ENCODE measurements at regions not wholly inside any gene's neighbourhood (a gene's known extent, or its start where the extent isn't known, plus 50 kb on each side); places are given as distances from the start of the nearest gene placed in this dataset.

DNA sequence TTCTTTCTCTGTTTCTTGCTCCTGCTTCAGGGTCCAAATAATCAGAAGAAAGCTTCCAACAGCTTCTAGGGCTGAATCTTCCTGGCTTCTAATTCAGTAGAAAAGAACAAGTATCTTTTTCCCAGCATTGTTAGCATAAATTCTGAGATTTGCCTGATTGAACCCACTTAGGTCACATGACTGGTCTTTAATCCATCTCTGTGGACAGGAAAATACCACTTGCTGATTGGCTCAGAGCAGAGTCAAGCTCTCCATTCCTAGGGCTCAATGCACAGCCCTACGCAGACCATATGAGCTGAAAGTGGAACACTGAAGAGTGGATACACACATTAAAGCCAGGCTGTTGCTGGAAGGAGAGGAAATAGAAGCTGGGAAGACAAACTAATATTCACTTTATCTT is 99.6 kb upstream of the RPL34 start:
- DNase-seq: no peak

DNA sequence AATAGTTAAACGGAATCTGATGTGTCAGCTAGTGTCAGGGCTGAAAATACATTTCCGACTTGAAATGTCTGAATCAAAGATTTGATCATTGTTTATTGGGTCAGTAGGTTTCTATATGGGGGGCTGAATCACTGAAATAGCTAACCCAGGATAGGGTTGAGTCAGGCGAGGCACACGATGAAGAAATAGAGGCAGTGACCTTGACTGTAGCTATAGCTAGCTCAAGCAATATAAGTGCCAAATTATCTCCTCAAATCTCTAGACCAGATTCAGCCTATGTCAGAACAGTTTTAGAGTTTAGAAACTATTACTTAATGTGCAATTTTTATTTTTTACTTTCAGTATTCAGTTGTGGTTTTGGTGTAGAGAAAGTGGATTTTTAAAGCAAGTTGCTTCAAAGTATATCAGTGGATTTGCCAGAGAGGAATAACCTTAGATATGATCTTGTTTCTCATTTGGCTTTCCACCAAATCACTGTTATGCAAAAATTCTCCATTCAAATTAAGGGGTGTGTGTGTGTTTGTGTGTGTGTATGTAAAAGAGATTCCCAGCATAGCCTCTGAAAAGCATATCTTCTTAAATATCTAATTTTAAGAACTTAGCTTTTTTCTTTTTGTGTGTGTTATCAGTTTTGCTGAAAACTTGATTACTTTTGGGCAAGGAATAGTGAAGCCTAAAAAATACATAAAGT is 100.3 kb upstream of the RPL34 start:
- DNase-seq: no peak

DNA sequence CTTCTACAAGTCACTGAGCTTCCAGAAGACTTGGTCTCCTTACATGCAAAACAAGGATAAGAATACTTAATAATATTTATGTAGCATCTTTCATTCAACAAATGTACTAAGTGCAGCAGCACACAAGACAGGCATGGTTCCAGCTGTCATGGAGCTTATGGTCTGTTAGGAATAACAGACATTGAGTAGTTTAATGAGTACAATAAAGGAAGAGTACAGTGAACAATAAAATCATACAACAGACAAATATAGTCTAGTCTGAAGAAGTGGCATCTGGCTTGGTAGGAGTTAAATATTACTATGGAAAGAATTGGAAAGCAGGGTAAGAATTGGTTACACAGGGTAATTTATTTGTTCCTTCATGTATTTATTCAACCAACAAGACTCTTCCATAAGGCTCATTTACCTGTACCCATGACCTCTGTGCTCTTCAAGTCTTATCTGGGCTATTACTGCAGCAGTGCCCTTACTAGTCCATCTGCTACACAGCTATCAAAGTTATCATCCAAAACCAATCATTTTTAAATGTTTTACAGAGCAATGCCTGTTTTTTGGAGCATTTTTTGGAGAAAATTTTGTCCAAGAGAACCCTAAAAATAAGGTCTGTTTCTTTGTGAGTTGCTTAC is 101.1 kb upstream of the RPL34 start:
- DNase-seq: no peak

DNA sequence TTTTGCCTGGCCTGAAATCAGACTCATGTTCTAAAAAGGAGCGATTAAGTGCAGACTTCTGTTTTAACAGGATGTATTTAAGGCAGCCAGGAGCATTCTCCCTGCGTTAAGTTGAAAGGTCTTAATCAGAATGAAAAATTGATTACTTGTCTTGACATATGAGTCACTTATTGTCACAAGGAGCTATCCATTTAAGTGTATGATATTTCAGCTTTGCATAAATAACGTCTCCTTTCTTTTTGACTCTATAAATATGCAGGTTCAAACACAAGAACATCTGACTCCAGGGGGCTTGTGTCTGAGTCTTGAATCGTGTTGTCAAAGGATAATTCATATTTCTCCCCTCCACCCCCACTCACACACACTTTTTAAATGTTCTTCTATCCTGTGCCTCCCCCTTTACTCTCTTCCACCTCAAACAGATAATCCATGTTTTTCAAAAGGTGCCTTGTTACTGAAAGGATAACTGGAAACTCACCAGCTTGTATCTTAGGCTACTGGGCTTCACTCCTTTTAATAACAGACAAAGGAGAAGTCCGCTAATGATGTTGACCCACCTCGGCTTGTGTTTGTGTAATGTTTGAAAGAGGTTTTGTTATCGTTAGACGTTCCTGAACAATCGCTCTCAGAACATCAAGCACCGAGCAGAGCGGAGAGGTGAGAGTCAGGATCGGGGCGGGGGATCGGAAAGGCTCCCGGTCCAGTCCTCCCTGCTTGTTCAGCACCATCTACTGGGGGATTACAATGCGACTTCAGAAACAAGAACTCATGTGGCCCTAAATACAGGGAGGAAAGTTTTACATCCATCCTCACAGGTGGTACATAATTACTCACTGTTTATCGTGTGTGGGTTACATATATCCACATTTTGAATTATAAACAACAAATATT is 107.5 kb upstream of the RPL34 start:
- peak; percentile 80 for DNase-seq

DNA sequence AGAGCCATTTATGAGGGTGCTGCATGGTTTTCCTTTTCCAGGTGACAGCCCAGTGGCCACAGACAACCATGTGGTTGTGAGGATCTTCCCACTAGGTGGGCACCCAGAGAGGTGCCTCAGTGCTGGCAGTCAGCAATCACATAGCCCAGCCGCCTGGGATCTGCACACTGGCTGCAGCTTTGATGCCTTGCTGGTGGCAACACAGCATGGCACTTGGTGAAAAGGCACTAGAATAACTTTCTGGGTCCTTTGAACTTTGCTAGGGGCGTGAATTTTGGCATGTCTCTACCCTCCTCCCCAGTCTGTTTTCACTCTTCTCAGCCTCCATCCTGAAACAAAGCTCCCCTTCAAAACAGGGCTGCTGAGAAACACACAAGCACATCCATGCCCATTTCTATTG is 108.8 kb upstream of the RPL34 start:
- DNase-seq: no peak

DNA sequence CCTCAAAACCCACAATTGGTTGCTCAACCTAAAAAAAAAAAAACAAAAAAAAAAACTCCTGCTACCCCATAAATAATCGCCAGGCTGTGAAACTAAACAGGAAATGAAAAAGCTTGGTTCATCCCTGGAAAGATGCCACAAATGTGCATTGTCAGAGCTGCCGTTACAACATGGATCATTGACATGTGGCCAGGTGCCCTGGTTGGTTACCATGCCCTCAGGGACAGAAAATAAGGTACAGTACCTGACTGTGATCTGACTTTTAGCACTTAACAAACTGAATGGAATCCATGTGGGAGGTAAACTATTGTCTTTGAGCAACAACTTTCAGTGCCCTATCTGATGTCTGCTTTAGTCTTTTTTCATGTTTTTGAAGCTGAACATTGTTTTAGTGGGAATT is 118.0 kb upstream of the RPL34 start:
- DNase-seq: no peak

DNA sequence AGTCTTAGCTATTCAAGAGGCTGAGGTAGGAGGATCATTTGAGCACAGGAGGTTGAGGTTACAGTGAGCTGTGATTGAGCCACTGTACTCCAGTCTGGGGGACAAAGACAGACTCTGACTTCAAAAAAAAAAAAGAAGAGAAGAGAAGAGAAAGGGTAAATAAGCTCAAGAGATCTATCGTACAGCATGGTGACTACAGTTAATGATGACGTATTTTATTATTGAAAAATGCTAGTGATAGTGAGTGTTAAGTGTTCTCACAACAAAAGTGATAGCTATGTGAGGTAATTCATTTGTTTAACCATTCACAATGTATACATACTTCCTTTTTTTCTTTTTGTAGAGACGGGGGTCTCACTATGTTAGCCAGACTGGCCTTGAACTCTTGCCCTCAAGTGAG is 121.5 kb upstream of the RPL34 start:
- no peak for DNase-seq

DNA sequence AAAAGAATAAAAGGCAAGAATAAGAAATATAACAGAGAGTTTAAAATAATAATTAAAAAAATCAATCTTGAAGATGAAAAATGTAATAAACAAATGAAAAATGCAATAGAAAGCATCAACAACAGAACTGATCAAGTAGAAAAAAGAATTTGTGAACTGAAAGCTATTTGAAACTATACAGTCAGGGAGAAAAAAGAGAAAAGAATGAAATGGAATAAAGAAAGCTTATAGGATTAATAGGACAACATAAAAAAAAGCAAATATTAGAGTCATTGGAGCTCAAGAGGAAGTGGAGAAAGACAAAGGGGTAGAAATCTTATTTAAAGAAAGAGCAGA is 126.8 kb upstream of the RPL34 start:
- no peak for DNase-seq

DNA sequence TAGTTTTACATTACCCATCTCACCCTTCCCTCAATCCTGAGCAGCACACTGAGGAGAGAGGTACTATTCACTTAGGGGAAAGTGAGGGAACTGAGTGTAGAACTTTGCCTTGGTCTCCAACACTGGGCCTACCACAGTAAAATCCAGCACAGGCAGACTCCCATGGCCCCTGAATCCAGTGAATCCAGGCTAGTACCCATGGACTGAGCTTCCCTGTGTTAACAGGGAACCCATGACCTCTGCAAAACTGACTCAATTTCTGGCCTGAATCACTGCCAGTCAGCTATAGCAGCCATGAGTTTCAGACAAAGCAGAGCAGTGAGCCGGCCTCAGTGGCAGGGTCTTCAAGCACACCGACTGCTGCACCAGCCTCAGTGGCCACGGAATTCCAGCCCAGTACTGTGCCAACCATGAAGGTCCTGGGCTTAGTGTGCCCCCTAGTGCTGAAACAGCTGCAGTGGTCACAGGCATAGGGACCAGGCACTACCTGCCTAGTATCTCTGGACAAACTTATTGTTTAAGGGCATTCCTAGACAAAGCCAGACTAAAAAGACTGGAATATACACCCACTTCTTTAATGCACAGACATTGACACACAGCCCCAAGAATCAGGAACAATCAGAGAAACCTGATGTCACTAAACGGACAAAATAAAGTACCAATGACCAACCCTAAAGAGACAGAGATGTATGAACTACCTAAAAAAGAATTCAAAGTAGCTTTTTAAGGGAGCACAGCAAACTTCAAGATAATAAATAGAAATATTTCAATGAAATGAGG is 127.4 kb upstream of the RPL34 start:
- no peak for DNase-seq

DNA sequence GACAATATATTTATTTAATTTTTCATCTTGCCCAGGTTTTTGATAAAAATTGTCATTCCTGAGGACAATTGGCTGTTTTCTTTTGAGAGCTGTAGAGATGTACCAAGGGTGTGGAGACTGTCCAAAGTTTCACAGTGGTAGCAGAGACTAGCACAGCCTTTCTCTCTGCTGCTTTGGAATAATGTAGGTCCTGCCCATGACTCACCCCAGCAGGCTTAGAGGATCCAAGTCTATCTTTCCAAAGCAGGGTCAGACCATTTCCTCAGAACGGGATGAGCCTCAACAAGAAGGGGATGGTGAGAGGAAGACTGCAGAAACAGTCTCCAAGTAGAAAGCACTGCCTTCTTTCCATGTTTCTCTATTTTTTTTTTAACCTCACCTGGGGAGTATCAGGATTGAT is 131.5 kb upstream of the RPL34 start:
- DNase-seq: no peak

DNA sequence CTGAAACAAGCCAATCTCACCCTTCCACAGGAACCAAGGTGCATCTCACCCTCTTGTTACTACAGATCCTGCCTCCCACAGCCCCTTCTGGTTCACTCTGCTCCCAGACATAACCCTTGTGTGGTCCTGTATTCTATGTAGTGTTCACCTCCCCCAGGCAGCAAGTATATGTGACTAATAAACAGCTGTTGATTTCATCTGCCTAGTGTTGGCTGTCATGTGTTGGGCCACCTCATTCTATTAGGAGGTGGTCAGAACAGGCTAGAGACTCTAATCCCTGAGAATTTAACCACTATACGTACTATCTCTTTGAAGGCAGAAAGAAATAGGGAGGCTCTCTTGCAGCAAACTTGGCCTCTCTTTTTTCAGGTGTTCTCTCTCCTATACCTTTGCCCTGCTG is 134.3 kb upstream of the RPL34 start:
- no peak for DNase-seq

DNA sequence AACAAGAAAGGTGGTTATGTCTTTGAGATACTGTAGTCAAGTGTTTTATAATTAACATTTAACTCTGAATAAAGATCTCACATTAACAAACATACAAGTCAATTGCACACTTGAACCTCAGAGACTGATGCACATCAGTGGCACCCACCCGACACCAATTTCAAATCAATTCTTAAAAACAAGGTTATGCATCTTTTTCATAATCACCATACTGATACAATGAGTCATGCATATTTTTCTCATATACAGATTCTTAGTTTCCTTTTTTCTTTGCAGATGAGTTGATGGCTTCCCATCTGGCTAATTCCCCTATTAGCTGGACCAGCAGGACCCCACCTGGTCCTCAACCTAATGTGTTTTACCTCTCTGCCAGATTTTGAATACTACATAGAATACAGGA is 136.2 kb upstream of the RPL34 start:
- DNase-seq: peak; percentile 27

DNA sequence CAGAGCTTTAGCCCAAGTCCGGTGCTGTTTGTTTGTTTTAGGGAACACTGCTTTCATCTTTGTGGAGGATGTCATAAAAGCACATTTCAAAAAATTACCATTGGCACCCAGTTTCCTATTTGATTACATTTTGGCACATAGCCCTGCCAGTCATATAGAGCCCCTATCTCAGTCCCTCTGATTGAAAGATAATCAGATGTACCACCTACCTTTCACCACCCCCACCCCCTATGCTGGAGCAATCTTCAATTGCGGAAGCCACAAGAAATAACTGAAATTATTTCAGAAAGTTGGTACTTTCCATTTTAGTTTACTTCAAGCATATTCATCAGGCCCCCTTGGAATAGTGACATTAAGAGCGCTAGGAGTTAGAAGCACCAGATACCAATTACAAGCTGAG is 136.7 kb upstream of the RPL34 start:
- peak; percentile 59 for DNase-seq

DNA sequence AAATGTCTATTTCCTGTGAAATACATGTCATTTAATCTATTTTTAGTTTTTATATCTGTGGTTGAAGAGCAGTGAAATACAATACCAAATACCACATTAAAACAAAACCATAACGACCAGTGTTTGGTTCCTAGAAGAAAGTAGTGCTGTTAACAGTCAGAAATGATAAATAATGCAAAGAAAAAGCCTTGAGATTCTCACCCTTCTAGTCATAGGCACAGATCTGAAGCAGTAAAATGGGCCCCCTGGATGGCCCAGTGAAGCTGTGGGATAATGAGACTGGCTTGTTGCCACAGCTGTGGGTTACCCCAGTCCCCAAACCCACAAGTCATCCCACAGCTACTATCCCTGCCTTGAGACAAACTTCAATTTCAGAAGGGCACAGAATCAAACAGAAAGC is 137.3 kb upstream of the RPL34 start:
- DNase-seq: peak; percentile 5

DNA sequence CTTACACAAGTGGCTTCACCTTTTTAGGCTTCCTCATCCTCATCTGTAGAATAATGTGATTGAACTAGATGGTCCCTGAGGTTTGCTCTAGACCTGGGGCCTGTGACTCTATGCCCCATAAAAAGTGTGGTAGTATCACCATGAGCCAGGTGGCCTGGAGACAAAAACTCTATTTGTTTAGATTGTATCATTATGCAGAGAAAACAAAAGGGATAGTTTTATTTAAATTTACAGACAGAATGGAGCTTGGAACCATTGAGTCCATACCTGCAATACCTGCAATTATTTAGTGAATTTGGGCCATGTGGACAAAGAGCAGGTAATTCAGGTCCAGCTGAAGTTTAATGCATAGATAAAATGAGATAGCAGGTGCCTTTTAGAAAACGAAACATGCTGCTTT is 139.5 kb upstream of the RPL34 start:
- no peak for DNase-seq

DNA sequence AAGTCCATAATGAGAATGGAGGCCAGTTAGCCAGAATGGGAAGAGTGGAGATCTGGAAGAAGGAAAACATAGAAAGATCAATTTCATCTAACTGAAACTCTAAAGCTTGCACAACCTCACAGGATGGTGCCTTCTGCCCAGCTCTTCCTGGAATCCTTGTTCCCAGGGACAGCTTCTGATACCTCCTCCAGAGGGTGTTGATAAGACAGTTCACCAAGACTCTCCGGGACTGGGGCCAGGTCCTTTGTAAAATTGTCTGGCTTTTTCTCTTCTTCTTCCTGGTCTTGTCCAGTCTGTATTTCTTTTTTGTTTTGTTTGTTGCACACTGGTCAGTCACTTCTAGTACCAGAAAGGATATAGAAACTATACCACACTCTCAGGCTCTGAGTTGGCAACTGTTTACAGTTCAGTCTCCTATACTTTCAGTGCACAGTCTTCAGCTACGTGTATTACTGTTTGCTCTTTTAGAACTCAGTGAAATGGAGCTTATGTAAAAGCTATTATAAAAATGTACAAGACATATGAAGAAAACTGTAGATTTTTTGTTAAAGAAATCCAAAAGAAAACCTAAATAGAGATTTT is 142.8 kb upstream of the RPL34 start:
- DNase-seq: no peak

DNA sequence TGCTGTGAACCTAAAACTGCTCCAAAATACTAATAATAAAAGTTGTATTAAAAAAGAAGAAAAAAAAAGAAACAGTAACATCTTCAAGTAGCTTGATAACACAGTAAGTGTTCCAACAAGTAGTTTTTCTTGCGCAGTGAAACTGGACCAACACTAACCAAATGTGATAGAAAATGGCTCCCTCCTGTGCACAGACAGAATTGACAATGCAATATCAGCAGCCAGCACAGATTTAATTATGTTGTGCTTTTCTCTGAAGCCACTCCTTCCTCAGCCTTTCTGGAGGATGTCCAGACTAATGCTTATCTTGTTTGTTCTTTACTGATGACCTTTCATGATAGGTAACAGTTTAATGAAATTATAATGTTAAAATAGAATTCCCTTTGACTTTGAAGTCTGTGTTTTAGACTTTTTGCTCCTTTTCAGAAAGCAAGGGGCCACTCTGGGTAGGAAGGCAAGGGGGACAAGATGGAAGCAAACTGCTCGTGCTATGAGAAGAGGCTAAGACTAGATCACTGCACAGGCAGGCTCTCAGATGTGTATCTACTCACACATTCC is 147.1 kb upstream of the RPL34 start:
- DNase-seq: peak; percentile 5

DNA sequence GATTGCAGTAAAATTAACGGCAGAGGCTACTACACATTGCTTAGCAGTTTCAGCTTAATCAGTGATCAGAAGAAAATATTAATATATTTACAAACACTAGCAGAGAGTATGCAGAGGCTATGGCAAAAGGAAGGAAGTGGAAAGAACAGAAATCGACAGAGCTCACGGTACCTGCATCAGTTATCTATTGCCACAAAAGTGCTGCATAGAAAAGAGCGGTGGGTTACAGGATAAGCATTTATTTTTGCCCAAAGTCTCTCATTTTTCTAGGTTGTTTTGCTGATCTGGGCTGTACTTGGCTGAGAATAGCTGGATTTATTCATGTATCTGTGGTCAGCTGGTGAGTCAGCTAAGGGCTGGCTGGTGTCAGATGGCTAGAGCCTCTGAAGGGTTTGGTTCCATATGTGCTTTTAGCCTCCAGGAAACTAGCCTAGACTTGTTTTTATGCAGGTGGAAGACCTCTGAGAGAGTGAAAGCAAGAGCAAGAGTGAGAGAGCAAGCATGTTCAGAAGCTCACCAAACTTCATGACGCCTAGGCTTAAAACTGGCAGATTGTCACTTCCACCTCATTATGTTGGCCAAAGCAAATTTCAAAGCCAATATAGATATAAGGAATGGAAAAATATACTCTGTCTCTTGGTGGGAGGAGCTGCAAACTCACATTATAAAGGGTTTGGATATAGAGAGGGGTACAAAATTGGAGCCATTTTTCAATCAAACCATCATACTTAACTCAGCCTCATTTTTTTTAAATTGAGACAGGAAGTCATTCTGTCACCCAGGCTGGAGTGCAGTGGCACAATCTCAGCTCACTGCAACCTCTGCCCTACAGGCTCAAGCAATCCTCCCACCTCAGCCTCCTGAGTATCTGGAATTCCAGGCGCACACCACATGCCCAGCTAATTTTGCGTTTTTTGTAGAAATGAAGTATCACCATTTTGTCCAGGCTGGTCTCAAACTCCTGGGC is 153.2 kb upstream of the RPL34 start:
- DNase-seq: no peak

DNA sequence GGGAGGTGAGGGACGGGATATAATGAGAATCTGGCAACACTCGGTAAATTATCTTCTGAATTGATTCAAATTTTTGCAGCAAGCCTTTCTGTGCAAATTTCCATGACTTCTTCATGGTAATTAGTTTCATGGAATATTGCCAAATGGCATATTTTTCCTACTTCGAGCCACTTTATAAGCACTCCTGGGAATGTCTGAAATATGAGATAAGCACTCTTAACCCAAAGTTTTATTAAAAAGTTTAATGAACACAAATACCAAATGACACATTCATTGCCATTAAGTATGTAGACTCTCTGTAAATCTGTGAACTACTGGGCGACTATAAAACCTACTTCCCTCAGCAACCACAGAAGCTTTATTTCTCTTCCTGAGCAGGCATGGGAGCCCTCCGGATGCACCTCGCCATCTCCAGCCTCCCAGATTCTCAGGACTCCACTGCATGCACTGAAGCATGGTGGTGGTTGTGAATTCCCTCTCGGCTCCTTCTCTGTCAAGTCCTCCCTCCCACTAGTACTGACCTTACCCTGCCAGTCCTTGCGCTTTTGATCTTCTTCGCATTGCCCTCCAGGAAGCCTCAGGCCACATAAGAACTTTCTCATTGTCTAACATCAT is 154.4 kb upstream of the RPL34 start:
- DNase-seq: no peak

DNA sequence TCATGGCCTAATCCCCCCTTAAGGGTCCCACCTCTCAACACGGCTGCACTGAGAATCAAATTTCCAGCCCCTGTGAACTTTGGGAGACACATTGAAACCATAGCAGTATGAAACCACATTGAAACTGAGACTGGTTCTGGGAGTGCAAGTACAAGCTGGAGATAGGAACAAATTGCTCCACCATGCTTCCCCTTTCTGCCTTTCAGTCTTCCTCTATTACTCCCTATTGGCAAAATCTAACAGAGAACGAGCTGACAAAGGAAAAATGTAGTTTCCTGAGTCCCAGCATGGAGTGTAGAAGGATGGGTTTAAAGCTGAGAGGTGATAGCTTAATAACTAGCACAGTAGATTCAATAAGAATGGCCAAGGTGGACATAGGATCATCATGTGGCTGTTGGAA is 161.7 kb upstream of the RPL34 start:
- no peak for DNase-seq

DNA sequence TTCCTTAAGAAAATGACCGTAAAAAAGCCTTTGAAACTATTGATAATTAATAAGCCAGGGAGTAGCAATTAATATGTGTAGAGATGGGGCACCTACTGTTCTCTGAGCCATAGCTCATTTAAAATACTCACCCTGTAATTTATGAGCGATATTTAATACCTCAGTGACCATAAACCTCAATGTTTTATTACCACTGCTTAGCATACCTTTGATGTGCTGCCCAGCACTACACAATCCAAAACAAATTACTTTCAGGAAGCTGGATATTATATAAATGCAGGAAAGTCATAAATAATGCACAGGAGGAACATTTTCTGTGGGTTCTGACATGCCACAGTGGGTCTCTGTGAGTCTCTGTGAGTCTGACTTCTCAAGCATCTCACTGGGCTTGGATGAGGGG is 166.1 kb upstream of the RPL34 start:
- no peak for DNase-seq

All from NCI-H1092 treated with DMSO at 0.1 percent for 48 hours (cell line).